ENCODE measurements at regions not wholly inside any gene's neighbourhood (a gene's known extent, or its start where the extent isn't known, plus 50 kb on each side); places are given as distances from the start of the nearest gene placed in this dataset.
"Not testable (repeated sequence)": the region's sequence is repeated elsewhere in the genome, so short reads cannot be mapped to it uniquely, and the experiment has no call there.

GRCh38 chr15:20295238-20295811 lies 246.3 kb downstream of the GOLGA6L6 start:
- Histone ChIP-seq H3K79me2 (ENCODE audit: low read length) (no peaks in the 10 kb centered on the region), H3K4me3 (ENCODE audit: low read length) (no peak overlapping the region), H3F3A (ENCODE audit: low read length, unreplicated experiment) (no peaks in the 10 kb centered on the region), H3K27me3 (ENCODE audit: low read length) (no peaks in the 10 kb centered on the region), H3K36me3 (ENCODE audit: low read depth, low read length) (no peaks in the 10 kb centered on the region), H3K9me3 (ENCODE audit: low read length) (peaks cover 20% of the 10 kb centered on the region), H2AFZ (ENCODE audit: low read length) (no peak overlapping the region), H3K9ac (ENCODE audit: low read length) (no peak overlapping the region), H4K20me1 (ENCODE audit: low read length) (no peaks in the 10 kb centered on the region), H3K4me1 (ENCODE audit: insufficient read depth, low read length) (no peaks in the 10 kb centered on the region), H3K4me2 (ENCODE audit: low read length) (no peak overlapping the region), H3K9me2 (replicated peaks; ENCODE audit: low read length) (no peaks in the 10 kb centered on the region), H3K27ac (ENCODE audit: low read length) (no peak overlapping the region)
- intact Hi-C loops (cut with micrococcal nuclease) = no loop called here
- DNase-seq = no peak
- BruUV-seq (replicated peaks) = no TSS peak
- ChIA-PET CTCF (no interaction called here), POLR2A (ENCODE audit: unreplicated experiment) (no interaction called here)
- TF ChIP-seq, protein P1, sequence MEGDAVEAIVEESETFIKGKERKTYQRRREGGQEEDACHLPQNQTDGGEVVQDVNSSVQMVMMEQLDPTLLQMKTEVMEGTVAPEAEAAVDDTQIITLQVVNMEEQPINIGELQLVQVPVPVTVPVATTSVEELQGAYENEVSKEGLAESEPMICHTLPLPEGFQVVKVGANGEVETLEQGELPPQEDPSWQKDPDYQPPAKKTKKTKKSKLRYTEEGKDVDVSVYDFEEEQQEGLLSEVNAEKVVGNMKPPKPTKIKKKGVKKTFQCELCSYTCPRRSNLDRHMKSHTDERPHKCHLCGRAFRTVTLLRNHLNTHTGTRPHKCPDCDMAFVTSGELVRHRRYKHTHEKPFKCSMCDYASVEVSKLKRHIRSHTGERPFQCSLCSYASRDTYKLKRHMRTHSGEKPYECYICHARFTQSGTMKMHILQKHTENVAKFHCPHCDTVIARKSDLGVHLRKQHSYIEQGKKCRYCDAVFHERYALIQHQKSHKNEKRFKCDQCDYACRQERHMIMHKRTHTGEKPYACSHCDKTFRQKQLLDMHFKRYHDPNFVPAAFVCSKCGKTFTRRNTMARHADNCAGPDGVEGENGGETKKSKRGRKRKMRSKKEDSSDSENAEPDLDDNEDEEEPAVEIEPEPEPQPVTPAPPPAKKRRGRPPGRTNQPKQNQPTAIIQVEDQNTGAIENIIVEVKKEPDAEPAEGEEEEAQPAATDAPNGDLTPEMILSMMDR (conservative IDR thresholded peaks at IDR 0.05; ENCODE audit: low read depth, low read length) = no peak
- TF ChIP-seq EZH2 (IDR thresholded peaks at IDR 0.05; ENCODE audit: low read length, unreplicated experiment) = no peak
- no peak for TF ChIP-seq EZH2phosphoT487 (IDR thresholded peaks at IDR 0.05; ENCODE audit: borderline replicate concordance, low read length)
- no peak for ATAC-seq

GRCh38 chr15:20294651-20295237 lies 246.9 kb downstream of the GOLGA6L6 start:
- Histone ChIP-seq H3K9me2 (replicated peaks; ENCODE audit: low read length) (no peaks in the 10 kb centered on the region), H3K4me3 (ENCODE audit: low read length) (no peak overlapping the region), H3K4me1 (ENCODE audit: insufficient read depth, low read length) (no peaks in the 10 kb centered on the region), H3K27ac (ENCODE audit: low read length) (no peak overlapping the region), H3K9ac (ENCODE audit: low read length) (no peak overlapping the region), H2AFZ (ENCODE audit: low read length) (no peak overlapping the region), H3K79me2 (ENCODE audit: low read length) (no peaks in the 10 kb centered on the region), H3K27me3 (ENCODE audit: low read length) (no peaks in the 10 kb centered on the region), H3K36me3 (ENCODE audit: low read depth, low read length) (no peaks in the 10 kb centered on the region), H3K9me3 (ENCODE audit: low read length) (peaks cover 21% of the 10 kb centered on the region), H3F3A (ENCODE audit: low read length, unreplicated experiment) (no peaks in the 10 kb centered on the region), H4K20me1 (ENCODE audit: low read length) (no peaks in the 10 kb centered on the region), H3K4me2 (ENCODE audit: low read length) (no peak overlapping the region)
- intact Hi-C loops (cut with micrococcal nuclease) = no loop called here
- ATAC-seq (no peak), DNase-seq (no peak)
- POLR2A ChIA-PET (ENCODE audit: unreplicated experiment) = no interaction called here
- CTCF ChIA-PET = no interaction called here
- BruUV-seq (replicated peaks) = no TSS peak
- TF ChIP-seq, protein P1 (conservative IDR thresholded peaks at IDR 0.05; ENCODE audit: low read depth, low read length) = no peak
- TF ChIP-seq EZH2phosphoT487 (IDR thresholded peaks at IDR 0.05; ENCODE audit: borderline replicate concordance, low read length) (no peak), EZH2 (IDR thresholded peaks at IDR 0.05; ENCODE audit: low read length, unreplicated experiment) (no peak)

DNA sequence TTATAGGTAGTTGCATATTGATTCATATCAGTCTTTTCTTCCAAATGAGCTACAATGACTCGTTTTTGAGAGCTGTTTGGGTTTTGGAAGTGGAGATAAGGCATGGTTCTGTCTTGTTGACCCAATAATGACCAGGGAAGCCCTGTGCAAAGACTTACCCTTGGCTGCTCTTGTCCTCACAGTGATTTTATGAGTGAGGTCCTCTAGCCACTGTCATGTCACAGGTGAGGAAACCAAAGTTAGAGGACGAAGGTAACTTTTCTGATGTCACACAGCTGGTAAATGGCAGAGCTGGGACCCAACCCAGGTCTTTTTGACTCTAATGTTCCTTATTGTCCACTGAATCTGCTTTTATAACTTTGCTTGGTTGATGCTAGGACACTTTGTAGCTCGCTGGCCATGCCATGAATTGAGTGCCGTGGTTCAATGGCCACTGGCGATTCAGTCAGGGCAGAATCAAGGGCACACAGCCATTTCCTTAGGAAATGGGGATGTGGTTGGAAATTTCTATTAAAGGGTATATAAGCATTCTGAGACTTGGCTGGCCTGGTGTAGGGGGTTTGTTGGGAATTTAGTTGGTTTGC lies 249.1 kb downstream of the GOLGA6L6 start:
- DNase-seq; CTCF ChIA-PET; H3K4me3 ChIP-seq (ENCODE audit: low read length); intact Hi-C loops (cut with micrococcal nuclease); H3K27ac ChIP-seq (ENCODE audit: low read length); H3K4me2 ChIP-seq (ENCODE audit: low read length); ATAC-seq; H3K4me1 ChIP-seq (ENCODE audit: insufficient read depth, low read length); H3K27me3 ChIP-seq (ENCODE audit: low read length); BruUV-seq (replicated peaks); H3K79me2 ChIP-seq (ENCODE audit: low read length); H3K9ac ChIP-seq (ENCODE audit: low read length); POLR2A ChIA-PET (ENCODE audit: unreplicated experiment); H2AFZ ChIP-seq (ENCODE audit: low read length); H3K9me2 ChIP-seq (replicated peaks; ENCODE audit: low read length); H3F3A ChIP-seq (ENCODE audit: low read length, unreplicated experiment); H4K20me1 ChIP-seq (ENCODE audit: low read length); H3K36me3 ChIP-seq (ENCODE audit: low read depth, low read length): not testable (repeated sequence)
- peaks cover 21% of the 10 kb centered on the region for H3K9me3 ChIP-seq (ENCODE audit: low read length)

DNA sequence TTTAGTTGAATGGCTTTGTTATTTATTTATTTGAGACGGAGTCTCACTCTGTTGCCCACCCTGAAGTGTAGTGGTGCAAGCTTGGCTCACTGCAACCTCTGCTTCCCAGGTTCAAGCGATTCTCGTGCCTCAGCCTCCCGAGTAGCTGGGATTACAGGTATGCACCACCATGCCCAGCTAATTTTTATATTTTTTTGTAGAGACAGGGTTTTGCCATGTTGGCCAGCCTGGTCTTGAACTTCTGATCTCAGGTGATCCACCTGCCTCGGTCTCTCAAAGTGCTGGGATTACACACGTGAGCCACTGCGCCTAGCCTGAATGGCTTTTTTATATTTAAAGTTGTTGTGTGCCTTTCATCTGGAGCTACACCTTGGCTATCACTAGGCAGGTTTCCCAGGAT lies 250.0 kb downstream of the GOLGA6L6 start:
- H3F3A ChIP-seq (ENCODE audit: low read length, unreplicated experiment); H3K9ac ChIP-seq (ENCODE audit: low read length); CTCF ChIA-PET; POLR2A ChIA-PET (ENCODE audit: unreplicated experiment); intact Hi-C loops (cut with micrococcal nuclease); H3K27me3 ChIP-seq (ENCODE audit: low read length); BruUV-seq (replicated peaks); H3K4me3 ChIP-seq (ENCODE audit: low read length); H4K20me1 ChIP-seq (ENCODE audit: low read length); ATAC-seq; H3K4me2 ChIP-seq (ENCODE audit: low read length); H3K79me2 ChIP-seq (ENCODE audit: low read length); H3K4me1 ChIP-seq (ENCODE audit: insufficient read depth, low read length); H3K9me2 ChIP-seq (replicated peaks; ENCODE audit: low read length); H3K36me3 ChIP-seq (ENCODE audit: low read depth, low read length); DNase-seq; H2AFZ ChIP-seq (ENCODE audit: low read length); H3K27ac ChIP-seq (ENCODE audit: low read length): not testable (repeated sequence)
- peaks cover 16% of the 10 kb centered on the region for H3K9me3 ChIP-seq (ENCODE audit: low read length)

GRCh38 chr15:20290606-20291005 lies 251.0 kb downstream of the GOLGA6L6 start:
- H3K9me3 ChIP-seq (ENCODE audit: low read length) = peaks cover 18% of the 10 kb centered on the region
- BruUV-seq (replicated peaks) = not testable (repeated sequence)

More at GRCh38 chr15:20290606-20291005, 251.0 kb downstream of the GOLGA6L6 start:
- H3K79me2 ChIP-seq (ENCODE audit: low read length); H3K4me1 ChIP-seq (ENCODE audit: insufficient read depth, low read length); H3K27ac ChIP-seq (ENCODE audit: low read length); H2AFZ ChIP-seq (ENCODE audit: low read length); H4K20me1 ChIP-seq (ENCODE audit: low read length); H3K27me3 ChIP-seq (ENCODE audit: low read length); H3K4me2 ChIP-seq (ENCODE audit: low read length); H3K9me2 ChIP-seq (replicated peaks; ENCODE audit: low read length); CTCF ChIA-PET; H3F3A ChIP-seq (ENCODE audit: low read length, unreplicated experiment); H3K9ac ChIP-seq (ENCODE audit: low read length); intact Hi-C loops (cut with micrococcal nuclease); H3K4me3 ChIP-seq (ENCODE audit: low read length); DNase-seq; ATAC-seq; H3K36me3 ChIP-seq (ENCODE audit: low read depth, low read length); POLR2A ChIA-PET (ENCODE audit: unreplicated experiment): not testable (repeated sequence)
